AG04450 (cell line): ENCODE measurements at regions not wholly inside any gene's neighbourhood (a gene's known extent, or its start where the extent isn't known, plus 50 kb on each side); places are given as distances from the start of the nearest gene placed in this dataset.

Experiments used
- CTCF ChIA-PET: fragments of 300-600, 350-600 bp; formaldehyde crosslinking; extraction: SDS; loops from one replicate; lab custom pipeline; 2022; ENCODE audit warnings: antibody characterized with exemption, inconsistent platforms; lab: Charles Lee
- POLR2A ChIA-PET: fragments of 350-600 bp; formaldehyde crosslinking; extraction: SDS; loops from one replicate; lab custom pipeline; 2021; ENCODE audit warnings: antibody characterized with exemption, inconsistent platforms; lab: Yijun Ruan, JAX
- DNase-seq: peaks from one replicate; pipeline ENCODE4 v3.0.0-alpha.2; 2011; ENCODE audit warnings: low read depth, low spot score
- H3K27ac ChIP-seq: one replicate; pipeline ENCODE4 v1.5.1; 2012; ENCODE audit warnings: low read depth, low read length, control low read depth
- H3K27me3 ChIP-seq: one replicate; pipeline ENCODE4 v1.6.0; 2012; ENCODE audit warnings: low read length; ENCODE audit not compliant: control insufficient read depth, insufficient read depth
- H3K4me3 ChIP-seq: 2 replicates; pipeline ENCODE4 v1.5.1; 2011; ENCODE audit warnings: mild to moderate bottlenecking, low read depth, low read length, control low read depth
- H3K9me3 ChIP-seq: 2 replicates; pipeline ENCODE4 v1.5.1; 2012; ENCODE audit warnings: low read length; ENCODE audit not compliant: control insufficient read depth, insufficient read depth
- CTCF ChIP-seq: IDR thresholded peaks from 2 replicates; pipeline ENCODE4 v1.5.1; 2011; ENCODE audit warnings: low read depth, low read length, control low read depth, inconsistent platforms

- ChIA-PET POLR2A (no interaction called here), CTCF (interaction anchor here (0.6 kb wide), 1 partner anchor 219 kb away, joined by 3 read pairs; no protein-coding TSS in a partner anchor)
- DNase-seq: no peak
- TF ChIP-seq CTCF: no peak
- Histone ChIP-seq H3K27me3 (no peaks in the 10 kb centered on the region), H3K4me3 (no peak overlapping the region), H3K9me3 (no peaks in the 10 kb centered on the region), H3K27ac (no peak overlapping the region)
Observed at GRCh38 chr2:118618279-118618678, 229.2 kb downstream of the EN1 start.

GRCh38 chr2:118616432-118616831 lies 231.0 kb downstream of the EN1 start:
- H3K9me3 ChIP-seq: no peaks in the 10 kb centered on the region
- no peak for DNase-seq
- H3K27me3 ChIP-seq: no peaks in the 10 kb centered on the region
- POLR2A ChIA-PET: no interaction called here
- CTCF ChIA-PET: no interaction called here
- H3K27ac ChIP-seq: no peak overlapping the region
- no peak overlapping the region for H3K4me3 ChIP-seq
- TF ChIP-seq CTCF: no peak

GRCh38 chr2:118614841-118615271 lies 232.6 kb downstream of the EN1 start:
- no peak overlapping the region for H3K27ac ChIP-seq
- TF ChIP-seq CTCF: no peak

GRCh38 chr2:118613737-118614136 lies 233.7 kb downstream of the EN1 start:
- POLR2A ChIA-PET: no interaction called here
- Histone ChIP-seq H3K27me3 (no peaks in the 10 kb centered on the region), H3K27ac (no peak overlapping the region), H3K9me3 (no peaks in the 10 kb centered on the region), H3K4me3 (no peak overlapping the region)
- DNase-seq: no peak
- no peak for TF ChIP-seq CTCF
- CTCF ChIA-PET: no interaction called here

More at GRCh38 chr2:118614841-118615271, 232.6 kb downstream of the EN1 start:
- ChIA-PET CTCF (no interaction called here), POLR2A (no interaction called here)
- H3K27me3 ChIP-seq: no peaks in the 10 kb centered on the region
- DNase-seq: no peak
- no peaks in the 10 kb centered on the region for H3K9me3 ChIP-seq
- H3K4me3 ChIP-seq: no peak overlapping the region

- Histone ChIP-seq H3K27me3 (no peaks in the 10 kb centered on the region), H3K4me3 (no peak overlapping the region), H3K27ac (no peak overlapping the region), H3K9me3 (no peaks in the 10 kb centered on the region)
- ChIA-PET CTCF (no interaction called here), POLR2A (no interaction called here)
- no peak for TF ChIP-seq CTCF
- DNase-seq: no peak
Observed at GRCh38 chr2:118611691-118612090, 235.8 kb downstream of the EN1 start.
